Lower leg skin (tissue), 4 donors: ENCODE measurements at regions not wholly inside any gene's neighbourhood (a gene's known extent, or its start where the extent isn't known, plus 50 kb on each side); places are given as distances from the start of the nearest gene placed in this dataset.

Source experiments
- DNase-seq, 2 donors: peaks; one replicate each; pipeline ENCODE4 v3.0.0-alpha.2; 2019; ENCODE audit warnings: low spot score in 2 of 2
- H3K4me3 ChIP-seq: fragments of 200-600 bp; sonication (generic); 2 replicates; pipeline ENCODE4 v1.5.1; 2017; ENCODE audit warnings: mild to moderate bottlenecking, low read depth; ENCODE audit not compliant: poor library complexity, severe bottlenecking
- POLR2A ChIP-seq, 2 donors: fragments of 450-650 bp; IDR thresholded peaks; one replicate each; pipeline ENCODE4 v1.6.1; 2016 to 2017; ENCODE audit warnings: antibody characterized with exemption in 2 of 2, mild to moderate bottlenecking in 1 of 2, moderate library complexity in 1 of 2
- WGBS, 2 donors: methylation state at CpG; one replicate each; pipeline ENCODE4 v1.1.5; 2018; 5-methylcytosine and 5-hydroxymethylcytosine counted together
- intact Hi-C: fragments of 100-400 bp; cut with DNase I; formaldehyde crosslinking; loops from one replicate; pipeline ENCODE4 v1.15.0; 2023; ENCODE audit warnings: low total_unique reads
- TF ChIP-seq, protein P1 (sequence below), 3 donors: fragments of 450-650 bp; IDR thresholded peaks; one replicate each; pipeline ENCODE4 v1.5.1; 2016; ENCODE audit warnings: antibody characterized with exemption in 3 of 3, mild to moderate bottlenecking in 3 of 3, moderate library complexity in 2 of 3

- TF ChIP-seq, protein P1, sequence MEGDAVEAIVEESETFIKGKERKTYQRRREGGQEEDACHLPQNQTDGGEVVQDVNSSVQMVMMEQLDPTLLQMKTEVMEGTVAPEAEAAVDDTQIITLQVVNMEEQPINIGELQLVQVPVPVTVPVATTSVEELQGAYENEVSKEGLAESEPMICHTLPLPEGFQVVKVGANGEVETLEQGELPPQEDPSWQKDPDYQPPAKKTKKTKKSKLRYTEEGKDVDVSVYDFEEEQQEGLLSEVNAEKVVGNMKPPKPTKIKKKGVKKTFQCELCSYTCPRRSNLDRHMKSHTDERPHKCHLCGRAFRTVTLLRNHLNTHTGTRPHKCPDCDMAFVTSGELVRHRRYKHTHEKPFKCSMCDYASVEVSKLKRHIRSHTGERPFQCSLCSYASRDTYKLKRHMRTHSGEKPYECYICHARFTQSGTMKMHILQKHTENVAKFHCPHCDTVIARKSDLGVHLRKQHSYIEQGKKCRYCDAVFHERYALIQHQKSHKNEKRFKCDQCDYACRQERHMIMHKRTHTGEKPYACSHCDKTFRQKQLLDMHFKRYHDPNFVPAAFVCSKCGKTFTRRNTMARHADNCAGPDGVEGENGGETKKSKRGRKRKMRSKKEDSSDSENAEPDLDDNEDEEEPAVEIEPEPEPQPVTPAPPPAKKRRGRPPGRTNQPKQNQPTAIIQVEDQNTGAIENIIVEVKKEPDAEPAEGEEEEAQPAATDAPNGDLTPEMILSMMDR (IDR thresholded peaks at IDR 0.05) = no peak
- no peak for TF ChIP-seq POLR2A (IDR thresholded peaks at IDR 0.05)
- DNase-seq = no peak
- intact Hi-C loops = no loop called here
- H3K4me3 ChIP-seq = no peak overlapping the region
- WGBS, 2 donors = 65 to 72% methylated on average over 1 of the region's 1 CpG
These were observed 2105.5 kb downstream of the TP53TG3F start for GRCh38 chr16:35564889-35565288.

DNA sequence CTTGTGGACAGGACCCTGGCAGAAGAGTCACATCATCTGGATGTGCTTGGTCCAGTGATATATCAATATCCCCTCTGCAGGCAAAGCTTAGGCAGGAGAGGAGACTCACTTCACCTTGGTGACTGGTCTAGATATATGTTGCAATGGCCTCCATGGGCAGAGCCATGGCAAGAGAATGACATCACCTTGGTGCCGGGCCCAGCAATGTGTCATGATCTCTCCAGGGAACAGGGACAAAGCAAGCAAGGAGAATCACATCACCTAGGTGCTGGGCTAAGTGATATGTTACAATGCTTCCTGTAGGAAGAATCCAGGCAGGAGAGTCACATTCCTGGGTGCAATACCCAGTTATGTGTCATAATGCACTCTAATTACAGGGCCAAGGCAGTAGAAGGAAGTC lies 2106.2 kb downstream of the TP53TG3F start:
- no peak for TF ChIP-seq POLR2A (IDR thresholded peaks at IDR 0.05)
- TF ChIP-seq, protein P1 (IDR thresholded peaks at IDR 0.05) = no peak
- no peak overlapping the region for H3K4me3 ChIP-seq
- no peak for DNase-seq
- WGBS, 2 donors = 31 to 92% methylated on average over 1 of the region's 1 CpG
- intact Hi-C loops = no loop called here

GRCh38 chr16:35569413-35569812 lies 2110.0 kb downstream of the TP53TG3F start:
- intact Hi-C loops = no loop called here
- TF ChIP-seq, protein P1 (IDR thresholded peaks at IDR 0.05) = no peak
- no peak for TF ChIP-seq POLR2A (IDR thresholded peaks at IDR 0.05)
- no peak overlapping the region for H3K4me3 ChIP-seq
- DNase-seq = no peak

- intact Hi-C loops = no loop called here
- DNase-seq = no peak
- TF ChIP-seq, protein P1 (IDR thresholded peaks at IDR 0.05) = no peak
- no peak for TF ChIP-seq POLR2A (IDR thresholded peaks at IDR 0.05)
- H3K4me3 ChIP-seq = no peak overlapping the region
- 41 to 42% methylated on average over 2 of the region's 2 CpGs for WGBS, 2 donors
These were observed 2111.5 kb downstream of the TP53TG3F start for GRCh38 chr16:35570946-35571345.

DNA sequence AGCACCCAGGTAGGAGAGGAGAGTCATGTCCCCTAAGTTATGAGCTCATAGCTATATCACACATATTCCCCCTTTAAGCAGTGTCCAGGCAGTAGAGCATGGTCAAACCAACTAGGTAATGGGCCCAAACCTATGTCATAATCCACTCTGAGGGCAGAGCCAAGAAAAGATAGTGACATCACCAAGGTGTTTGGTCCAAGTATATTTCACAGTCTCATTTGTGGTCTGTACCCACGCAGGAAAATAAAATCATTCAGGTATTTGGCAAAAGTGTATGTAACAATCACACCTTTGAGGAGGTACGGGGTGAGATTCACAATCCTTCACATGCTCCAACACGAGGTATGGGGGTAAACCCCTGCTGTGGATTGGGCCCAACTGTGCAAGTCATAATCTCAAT lies 2112.8 kb downstream of the TP53TG3F start:
- TF ChIP-seq POLR2A (IDR thresholded peaks at IDR 0.05) = no peak
- TF ChIP-seq, protein P1 (IDR thresholded peaks at IDR 0.05) = no peak
- H3K4me3 ChIP-seq = no peak overlapping the region
- intact Hi-C loops = no loop called here
- 31 to 39% methylated on average over 3 of the region's 3 CpGs for WGBS, 2 donors
- no peak for DNase-seq

- H3K4me3 ChIP-seq = no peak overlapping the region
- DNase-seq = no peak
- TF ChIP-seq POLR2A (IDR thresholded peaks at IDR 0.05) = no peak
- intact Hi-C loops = no loop called here
- WGBS, 2 donors = 81 to 85% methylated on average over 12 of the region's 12 CpGs
These were observed 2114.0 kb downstream of the TP53TG3F start for GRCh38 chr16:35573407-35573806.
